Left lung (tissue), 4 donors: ENCODE measurements at regions not wholly inside any gene's neighbourhood (a gene's known extent, or its start where the extent isn't known, plus 50 kb on each side); places are given as distances from the start of the nearest gene placed in this dataset.

Experiments
- ATAC-seq: fragments of 200-7000 bp; cut with Tn5 transposase; one replicate; pipeline ENCODE4 v1.9.1; 2020; ENCODE audit warnings: moderate library complexity
- DNase-seq, 4 donors: peaks; one replicate each; pipeline ENCODE4 v3.0.0-alpha.2; 2013 to 2020
- H3K27ac ChIP-seq, 2 donors: fragments of 200-600 bp; sonication (generic) in 1 of 2; one replicate each; pipeline versions ENCODE4 v1.5.0 to v1.8.0; 2020 to 2021
- H3K27me3 ChIP-seq, 2 donors: fragments of 200-600 bp; sonication (generic) in 1 of 2; one replicate each; pipeline versions ENCODE4 v1.5.0 to v1.8.0; 2020 to 2021
- H3K36me3 ChIP-seq, 2 donors: fragments of 200-600 bp; sonication (generic) in 1 of 2; one replicate each; pipeline versions ENCODE4 v1.5.0 to v1.8.0; 2020 to 2021
- H3K4me1 ChIP-seq, 2 donors: fragments of 200-600 bp; one replicate each; pipeline ENCODE4 v1.8.0; 2021
- H3K4me3 ChIP-seq, 2 donors: fragments of 200-600 bp; sonication (generic) in 1 of 2; one replicate each; pipeline versions ENCODE4 v1.5.0 to v1.8.0; 2020 to 2021; ENCODE audit warnings: mild to moderate bottlenecking in 1 of 2
- H3K9me3 ChIP-seq, 2 donors: fragments of 200-600 bp; sonication (generic) in 1 of 2; one replicate each; pipeline versions ENCODE4 v1.5.0 to v1.8.0; 2020 to 2021
- intact Hi-C, 2 donors: fragments of 100-400 bp; cut with DNase I; formaldehyde crosslinking; loops; one replicate each; pipeline versions ENCODE4 v1.11.2 to v1.14.2; 2022
- TF ChIP-seq, protein P1 (sequence below), 2 donors: fragments of 200-600 bp; sonication (generic) in 1 of 2; IDR thresholded peaks; one replicate each; pipeline versions ENCODE4 v1.5.0 to v1.8.0; 2021; ENCODE audit warnings: antibody characterized with exemption in 2 of 2
- donor health status: DM: no; HTN: yes; CAD: no.
- donor health status: DM: no; HTN: no; CAD: no.

DNA sequence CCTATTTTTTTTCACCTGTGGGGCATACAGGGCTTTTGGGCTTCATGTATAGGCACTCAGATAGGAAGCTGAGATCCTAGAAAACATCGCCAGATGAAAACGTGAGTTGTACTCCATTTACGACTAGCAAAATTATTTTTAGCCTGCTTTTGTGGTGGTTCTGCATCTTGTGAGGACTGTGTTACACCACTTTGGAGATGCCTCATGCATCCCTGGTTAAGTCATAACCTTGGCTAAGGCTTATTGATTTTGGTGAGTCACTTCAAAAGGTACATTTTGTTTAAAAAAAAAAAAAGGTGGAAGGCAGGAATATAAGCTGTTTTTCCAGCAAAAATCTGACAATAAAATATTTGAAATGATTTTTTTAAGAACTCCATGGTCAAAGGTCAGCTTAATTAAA is 101.8 kb upstream of the OLFM3 start:
- Histone ChIP-seq H3K9me3 (peaks cover 0 to 5% of the 10 kb centered on the region in 2 donors), H3K27ac (no peak overlapping the region), H3K36me3 (no peaks in the 10 kb centered on the region), H3K4me3 (no peak overlapping the region), H3K4me1 (no peaks in the 10 kb centered on the region), H3K27me3 (no peaks in the 10 kb centered on the region)
- TF ChIP-seq, protein P1, sequence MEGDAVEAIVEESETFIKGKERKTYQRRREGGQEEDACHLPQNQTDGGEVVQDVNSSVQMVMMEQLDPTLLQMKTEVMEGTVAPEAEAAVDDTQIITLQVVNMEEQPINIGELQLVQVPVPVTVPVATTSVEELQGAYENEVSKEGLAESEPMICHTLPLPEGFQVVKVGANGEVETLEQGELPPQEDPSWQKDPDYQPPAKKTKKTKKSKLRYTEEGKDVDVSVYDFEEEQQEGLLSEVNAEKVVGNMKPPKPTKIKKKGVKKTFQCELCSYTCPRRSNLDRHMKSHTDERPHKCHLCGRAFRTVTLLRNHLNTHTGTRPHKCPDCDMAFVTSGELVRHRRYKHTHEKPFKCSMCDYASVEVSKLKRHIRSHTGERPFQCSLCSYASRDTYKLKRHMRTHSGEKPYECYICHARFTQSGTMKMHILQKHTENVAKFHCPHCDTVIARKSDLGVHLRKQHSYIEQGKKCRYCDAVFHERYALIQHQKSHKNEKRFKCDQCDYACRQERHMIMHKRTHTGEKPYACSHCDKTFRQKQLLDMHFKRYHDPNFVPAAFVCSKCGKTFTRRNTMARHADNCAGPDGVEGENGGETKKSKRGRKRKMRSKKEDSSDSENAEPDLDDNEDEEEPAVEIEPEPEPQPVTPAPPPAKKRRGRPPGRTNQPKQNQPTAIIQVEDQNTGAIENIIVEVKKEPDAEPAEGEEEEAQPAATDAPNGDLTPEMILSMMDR (IDR thresholded peaks at IDR 0.05): no peak
- intact Hi-C loops: no loop called here
- ATAC-seq: no peak
- no peak for DNase-seq

GRCh38 chr1:102098081-102098480 is 101.4 kb upstream of the OLFM3 start:
- no peak for DNase-seq
- no peak overlapping the region for H3K4me3 ChIP-seq

DNA sequence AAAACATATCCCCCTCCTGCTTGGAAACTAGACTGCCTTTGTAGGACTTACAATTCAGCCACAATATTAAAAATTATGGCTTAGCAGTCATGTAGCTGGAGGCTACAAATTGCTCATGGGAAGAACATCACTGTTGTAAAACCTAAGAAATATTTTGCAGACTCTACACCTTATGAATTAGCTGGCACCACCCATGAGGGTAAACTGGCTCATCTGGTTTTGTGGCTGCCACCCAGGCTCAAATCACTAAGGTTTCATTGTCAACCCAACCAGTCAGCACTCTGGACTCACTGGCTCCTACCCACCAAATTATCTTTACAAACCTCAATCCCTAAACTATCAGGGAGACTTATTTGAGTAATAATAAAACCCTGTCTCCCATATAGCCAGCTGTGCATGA is 100.7 kb upstream of the OLFM3 start:
- ATAC-seq: no peak
- no peak overlapping the region for H3K4me3 ChIP-seq
- no peaks in the 10 kb centered on the region for H3K4me1 ChIP-seq
- H3K27me3 ChIP-seq: no peaks in the 10 kb centered on the region
- no peak overlapping the region for H3K27ac ChIP-seq
- H3K36me3 ChIP-seq: no peaks in the 10 kb centered on the region
- TF ChIP-seq, protein P1 (IDR thresholded peaks at IDR 0.05): no peak
- no peak for DNase-seq
- peaks cover 0 to 5% of the 10 kb centered on the region in 2 donors for H3K9me3 ChIP-seq
- intact Hi-C loops: no loop called here

More at GRCh38 chr1:102098081-102098480, 101.4 kb upstream of the OLFM3 start:
- no peaks in the 10 kb centered on the region for H3K27me3 ChIP-seq
- no peaks in the 10 kb centered on the region for H3K4me1 ChIP-seq
- ATAC-seq: no peak
- peaks cover 0 to 5% of the 10 kb centered on the region in 2 donors for H3K9me3 ChIP-seq
- TF ChIP-seq, protein P1 (IDR thresholded peaks at IDR 0.05): no peak
- intact Hi-C loops: no loop called here
- no peak overlapping the region for H3K27ac ChIP-seq
- no peaks in the 10 kb centered on the region for H3K36me3 ChIP-seq

GRCh38 chr1:102096162-102096561 is 99.4 kb upstream of the OLFM3 start:
- ATAC-seq: no peak
- DNase-seq: no peak
- Histone ChIP-seq H3K27me3 (no peaks in the 10 kb centered on the region), H3K27ac (no peak overlapping the region), H3K4me3 (no peak overlapping the region), H3K9me3 (peaks cover 0 to 5% of the 10 kb centered on the region in 2 donors), H3K36me3 (no peaks in the 10 kb centered on the region), H3K4me1 (no peaks in the 10 kb centered on the region)
- TF ChIP-seq, protein P1 (IDR thresholded peaks at IDR 0.05): no peak
- intact Hi-C loops: no loop called here

GRCh38 chr1:102089791-102090190 is 93.1 kb upstream of the OLFM3 start:
- TF ChIP-seq, protein P1 (IDR thresholded peaks at IDR 0.05): no peak
- intact Hi-C loops: no loop called here
- no peaks in the 10 kb centered on the region for H3K36me3 ChIP-seq
- H3K4me1 ChIP-seq: no peaks in the 10 kb centered on the region
- no peak overlapping the region for H3K4me3 ChIP-seq
- H3K27ac ChIP-seq: no peak overlapping the region
- H3K27me3 ChIP-seq: no peaks in the 10 kb centered on the region
- DNase-seq (no peak), ATAC-seq (no peak)
- H3K9me3 ChIP-seq: peaks cover 0 to 5% of the 10 kb centered on the region in 2 donors
